ENCODE measurements at regions not wholly inside any gene's neighbourhood (a gene's known extent, or its start where the extent isn't known, plus 50 kb on each side); places are given as distances from the start of the nearest gene placed in this dataset.
A peak's percentile ranks its signal among the peaks of the same experiment; 100 is the strongest.

DNA sequence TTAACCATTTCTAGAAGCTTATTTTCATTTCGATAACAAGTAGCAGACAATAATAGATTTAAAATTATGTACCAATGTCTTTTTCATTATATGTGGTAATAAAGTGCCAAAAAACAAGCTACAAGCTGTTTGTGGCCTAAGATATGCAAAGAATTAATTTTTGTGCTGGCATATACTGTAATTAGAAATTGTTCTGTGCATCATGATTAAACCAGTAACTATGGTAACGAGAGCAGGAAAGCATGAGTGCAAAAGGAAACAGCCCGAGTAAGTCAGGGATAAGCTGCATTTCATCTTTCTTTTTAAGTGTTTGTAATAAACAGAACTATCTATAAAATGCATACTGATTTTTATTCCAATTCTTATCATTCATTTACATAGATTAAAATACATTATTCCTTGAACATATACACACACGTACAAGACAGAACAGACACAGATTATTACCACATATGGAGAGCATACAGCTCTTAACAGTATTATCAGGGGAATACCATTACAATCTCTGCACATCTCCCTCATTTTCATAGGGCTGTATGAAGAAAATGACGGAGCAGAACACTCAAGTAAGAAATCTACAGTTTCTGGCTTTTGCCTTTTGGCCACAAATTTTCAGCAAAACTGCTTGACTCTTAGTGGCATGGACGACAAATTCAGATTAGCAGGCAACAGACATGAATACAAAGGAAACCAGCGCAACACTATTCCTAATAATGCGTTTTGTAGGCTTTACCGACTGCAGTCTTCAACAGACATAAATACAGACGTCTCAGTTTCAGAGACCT lies 121.3 kb upstream of the WDR17 start:
- no peak for DNase-seq
- intact Hi-C loops (cut with DNase I) = no loop called here

GRCh38 chr4:175946472-175947116 lies 119.0 kb upstream of the WDR17 start:
- intact Hi-C loops (cut with DNase I) = no loop called here
- peak in 4 of 42 donors; percentile 6 to 30 (median 6) for DNase-seq

DNA sequence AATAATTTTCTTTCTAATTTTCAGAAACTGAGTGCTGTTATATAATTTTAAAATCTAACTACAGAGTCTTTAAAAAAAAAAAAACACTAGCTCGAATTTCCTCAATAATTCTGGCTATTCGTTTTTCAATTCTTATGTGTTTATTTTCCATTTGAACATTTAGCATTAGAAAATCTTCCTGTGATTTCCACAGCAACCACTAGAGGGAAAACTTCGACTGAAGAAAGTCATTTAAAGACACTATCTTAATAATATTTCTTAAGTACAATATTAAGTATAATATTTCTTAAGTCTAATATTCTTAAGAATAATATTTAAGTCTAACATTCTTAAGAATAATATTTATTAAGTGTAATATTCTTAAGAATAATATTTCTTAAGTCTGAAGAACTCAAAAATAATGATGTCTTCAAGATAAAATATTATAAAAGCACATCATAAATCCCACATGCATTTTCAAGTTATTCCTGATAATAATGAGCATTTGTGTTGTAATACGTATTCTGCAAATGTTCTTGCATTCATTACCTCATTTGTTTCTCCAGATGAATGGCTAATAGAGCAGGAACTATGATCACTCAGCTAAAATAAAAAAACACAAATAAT lies 118.4 kb upstream of the WDR17 start:
- intact Hi-C loops (cut with DNase I) = no loop called here
- peak in 4 of 42 donors; percentile 6 to 47 (median 16) for DNase-seq

DNA sequence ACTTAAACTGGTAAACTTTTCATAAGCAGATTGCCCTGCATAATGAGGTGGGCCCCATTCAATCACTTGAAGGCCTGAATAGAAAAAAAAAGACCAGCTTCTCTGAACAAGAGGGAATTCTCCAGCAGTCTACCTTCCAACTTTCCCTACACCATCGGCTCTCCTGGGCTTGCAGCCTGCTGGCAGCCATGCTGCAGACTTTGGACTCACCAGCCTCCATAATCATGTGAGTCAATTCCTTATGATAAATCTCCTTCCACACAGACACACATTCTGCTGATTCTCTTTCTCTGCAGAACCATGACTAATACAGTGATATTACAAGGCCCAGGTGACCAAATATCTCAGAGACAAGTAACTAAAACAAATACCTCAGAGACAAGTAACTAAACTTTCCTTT lies 113.8 kb upstream of the WDR17 start:
- no peak for DNase-seq
- intact Hi-C loops (cut with DNase I) = no loop called here

- DNase-seq = no peak
- intact Hi-C loops (cut with DNase I) = no loop called here
These were observed 112.5 kb upstream of the WDR17 start for GRCh38 chr4:175953116-175953515.

- intact Hi-C loops (cut with DNase I) = no loop called here
- DNase-seq = no peak
These were observed 111.6 kb upstream of the WDR17 start for GRCh38 chr4:175953960-175954521.

GRCh38 chr4:175954685-175955084 lies 111.0 kb upstream of the WDR17 start:
- intact Hi-C loops (cut with DNase I) = no loop called here
- DNase-seq = no peak

DNA sequence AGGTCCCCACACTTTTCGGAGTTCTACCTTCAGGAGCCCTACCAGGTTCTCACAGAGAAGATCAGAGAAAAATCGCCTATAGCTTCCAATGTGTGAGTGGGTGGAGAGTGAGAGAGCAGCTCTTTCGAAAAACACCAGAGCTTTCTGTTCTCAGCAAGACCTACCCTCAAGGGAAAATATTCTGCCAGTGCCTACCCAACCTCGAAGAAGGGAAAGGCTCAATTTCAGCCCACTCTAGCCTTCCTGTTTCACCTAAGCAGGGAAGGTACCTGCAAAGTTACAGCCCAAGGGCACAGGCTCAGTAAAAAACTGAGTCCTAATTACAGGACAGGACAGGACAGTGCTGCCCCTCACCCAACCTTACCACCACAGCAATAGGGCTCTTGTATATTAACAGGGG lies 104.0 kb upstream of the WDR17 start:
- no peak for DNase-seq

DNA sequence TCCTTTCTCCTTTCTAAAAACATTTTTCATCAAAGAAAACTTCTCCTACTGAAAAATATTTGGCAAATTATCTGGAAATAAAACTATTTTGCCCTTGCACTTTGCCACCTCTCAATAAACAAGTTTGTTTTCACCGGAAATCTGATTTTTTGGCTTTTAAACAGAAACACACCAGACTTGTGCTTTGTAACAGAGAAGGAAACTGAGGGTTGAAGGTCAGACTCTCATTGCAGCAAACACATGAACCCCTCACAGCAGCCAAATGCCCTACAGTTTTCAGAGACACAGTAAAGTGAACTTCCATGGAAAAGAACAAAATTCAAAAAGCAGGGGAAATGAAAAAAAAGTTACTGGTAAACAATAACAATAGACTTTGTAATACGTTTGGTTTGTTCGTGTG lies 95.6 kb upstream of the WDR17 start:
- intact Hi-C loops (cut with DNase I) = no loop called here
- DNase-seq = no peak

More for the DNA sequence above, 104.0 kb upstream of the WDR17 start:
- intact Hi-C loops (cut with DNase I) = no loop called here

GRCh38 chr4:175970724-175971123 lies 94.9 kb upstream of the WDR17 start:
- peak in 27 of 42 donors; percentile 8 to 54 (median 22) for DNase-seq
- intact Hi-C loops (cut with DNase I) = no loop called here

- intact Hi-C loops (cut with DNase I) = no loop called here
- DNase-seq = peak in 12 of 42 donors; percentile 6 to 56 (median 23)
These were observed 94.1 kb upstream of the WDR17 start for GRCh38 chr4:175971388-175972179.

DNA sequence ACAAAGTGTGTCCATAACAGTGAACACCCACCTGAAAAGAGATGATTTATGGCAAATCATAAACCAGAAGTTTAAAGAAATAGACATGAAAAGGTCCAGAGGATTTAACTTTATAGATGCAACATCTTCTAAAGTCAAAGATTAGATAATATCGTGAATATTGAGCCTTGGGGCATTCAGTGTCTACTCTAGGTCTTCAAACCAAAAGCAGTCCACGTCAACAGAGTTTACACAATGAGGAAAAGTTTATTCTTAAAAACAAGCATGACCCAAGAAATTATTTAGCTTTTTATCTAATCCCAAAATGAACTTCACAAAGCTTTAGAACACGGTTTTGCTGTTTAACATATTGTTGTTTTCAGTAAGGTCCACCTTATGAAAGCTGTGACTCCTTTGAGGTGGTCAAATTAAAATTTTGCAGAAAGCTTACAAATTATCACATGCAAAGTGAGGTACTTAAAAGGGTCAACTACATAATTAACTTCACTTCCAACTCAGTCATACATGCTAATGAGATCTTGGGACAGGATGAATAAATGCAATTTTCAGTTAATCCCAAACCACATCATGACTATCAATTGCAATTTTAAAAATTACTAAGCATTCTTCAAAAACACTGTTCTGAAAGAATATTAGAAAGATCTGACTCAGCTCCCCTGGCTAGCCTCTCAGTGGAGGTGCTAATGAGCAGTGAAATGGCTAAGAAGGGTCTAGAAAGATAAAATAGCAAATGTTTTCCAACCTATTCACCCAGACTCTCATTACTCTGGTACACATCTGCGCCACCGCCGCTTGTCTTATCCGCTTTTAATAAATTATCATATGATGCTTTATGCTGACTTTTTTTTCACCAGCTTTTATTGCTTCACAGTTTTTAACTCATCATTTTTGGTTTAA lies 92.4 kb upstream of the WDR17 start:
- DNase-seq = no peak
- intact Hi-C loops (cut with DNase I) = no loop called here

- no peak for DNase-seq
- intact Hi-C loops (cut with DNase I) = no loop called here
These were observed 82.0 kb upstream of the WDR17 start for GRCh38 chr4:175983636-175984035.

DNA sequence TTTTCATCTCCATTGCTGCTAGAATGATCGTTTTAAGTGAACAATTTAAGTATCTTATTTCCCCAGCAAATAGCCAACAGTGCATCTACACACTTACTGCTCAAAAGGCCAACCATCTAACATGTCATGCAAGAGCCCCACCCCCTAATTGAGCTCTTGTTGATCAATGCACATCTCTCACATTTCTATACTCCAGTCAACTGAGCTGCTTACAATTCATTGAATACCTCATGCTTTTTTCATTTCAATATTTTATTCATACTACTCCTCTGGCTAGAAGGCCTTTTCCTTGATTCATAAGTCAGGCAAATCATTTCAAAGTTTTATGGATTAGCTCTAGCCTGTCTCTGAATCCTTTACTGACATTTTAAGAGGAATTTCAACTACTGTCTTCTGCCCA lies 79.0 kb upstream of the WDR17 start:
- intact Hi-C loops (cut with DNase I) = no loop called here
- DNase-seq = no peak

- intact Hi-C loops (cut with DNase I) = no loop called here
- DNase-seq = peak in 1 of 42 donors; percentile 9
These were observed 77.1 kb upstream of the WDR17 start for GRCh38 chr4:175988511-175988910.

DNA sequence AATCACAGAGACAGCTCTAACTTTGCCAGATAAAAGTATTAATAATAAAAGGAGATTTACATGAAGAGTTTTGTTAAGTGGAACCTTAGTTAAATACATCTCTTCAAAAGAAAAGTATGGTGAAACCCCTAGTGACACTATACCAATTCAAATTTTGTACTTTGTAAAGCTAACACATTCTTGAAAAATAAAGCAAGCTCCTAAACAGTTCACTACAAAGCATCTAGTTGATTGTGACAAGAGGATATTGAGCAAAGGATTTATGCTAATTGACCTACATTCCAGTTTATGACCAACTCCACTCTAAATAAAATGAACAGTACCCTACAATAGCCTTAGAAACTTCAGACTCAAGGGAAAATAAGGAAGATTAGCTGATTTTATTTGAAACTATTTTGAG lies 69.4 kb upstream of the WDR17 start:
- intact Hi-C loops (cut with DNase I) = no loop called here
- DNase-seq = no peak

GRCh38 chr4:175997291-175997690 lies 68.3 kb upstream of the WDR17 start:
- intact Hi-C loops (cut with DNase I) = no loop called here
- DNase-seq = no peak

GRCh38 chr4:175998782-175999181 lies 66.9 kb upstream of the WDR17 start:
- intact Hi-C loops (cut with DNase I) = no loop called here
- peak in 1 of 42 donors; percentile 7 for DNase-seq
